Adrenal gland (tissue), 9 donors: ENCODE measurements at regions not wholly inside any gene's neighbourhood (a gene's known extent, or its start where the extent isn't known, plus 50 kb on each side); places are given as distances from the start of the nearest gene placed in this dataset.
"Not testable (repeated sequence)": the region's sequence is repeated elsewhere in the genome, so short reads cannot be mapped to it uniquely, and the experiment has no call there.

Experiments
- DNase-seq, 7 donors: peaks; one replicate each; pipeline ENCODE4 v3.0.0-alpha.2; 2019 to 2020
- H3K27ac ChIP-seq, 5 donors: fragments of 200-600 bp; sonication (generic) in 4 of 5; 1 replicate in 3 of 5; 2 replicates in 2 of 5; pipeline versions ENCODE4 v1.5.1 to v1.8.0; 2016 to 2020; ENCODE audit warnings: mild to moderate bottlenecking in 1 of 5
- H3K27me3 ChIP-seq: fragments of 200-600 bp; 2 replicates; pipeline ENCODE4 v1.8.0; 2021
- H3K36me3 ChIP-seq, 2 donors: fragments of 200-600 bp; replicated peaks in 1 of 2; 1 replicate in 1 of 2; 2 replicates in 1 of 2; pipeline versions ENCODE4 v1.5.1 to v1.8.0; 2018 to 2022
- H3K4me1 ChIP-seq, 2 donors: fragments of 200-600 bp; replicated peaks in 1 of 2; 1 replicate in 1 of 2; 2 replicates in 1 of 2; pipeline versions ENCODE4 v1.5.1 to v1.8.0; 2018 to 2021
- H3K4me3 ChIP-seq, 4 donors: fragments of 200-600 bp; sonication (generic) in 3 of 4; one replicate each; pipeline ENCODE4 v1.5.1; 2016 to 2018
- H3K9me3 ChIP-seq, 3 donors: fragments of 200-600 bp; sonication (generic) in 1 of 3; replicated peaks in 1 of 3; 1 replicate in 2 of 3; 2 replicates in 1 of 3; pipeline versions ENCODE4 v1.5.1 to v1.8.0; 2016 to 2021
- POLR2A ChIP-seq, 2 donors: fragments of 450-650 bp; IDR thresholded peaks; one replicate each; pipeline ENCODE4 v1.6.1; 2017; ENCODE audit warnings: antibody characterized with exemption in 2 of 2, mild to moderate bottlenecking in 2 of 2, moderate library complexity in 1 of 2
- WGBS, 4 donors: extraction: QIAGEN DNeasy Blood & Tissue Kit in 2 of 4; methylation state at CpG; one replicate each; pipeline versions ENCODE4 v1.1.5 to v1.1.7; 2013 to 2017; 5-methylcytosine and 5-hydroxymethylcytosine counted together
- intact Hi-C, 2 donors: fragments of 100-400 bp; cut with DNase I; formaldehyde crosslinking; loops; one replicate each; pipeline versions ENCODE4 v1.14.1 to v1.15.0; 2022 to 2023
- TF ChIP-seq, protein P1 (sequence below), 6 experiments: fragments of 450-650 bp in 4 of 6; fragments of 200-600 bp in 2 of 6; sonication (generic) in 1 of 6; IDR thresholded peaks; 1 replicate in 5 of 6; 2 replicates in 1 of 6; pipeline versions ENCODE4 v1.5.1 to v1.8.0; 2016 to 2021; ENCODE audit warnings: antibody characterized with exemption in 6 of 6, mild to moderate bottlenecking in 2 of 6, moderate library complexity in 1 of 6
- donor health status: healthy with polysubstance abuse.
- donor health status: Bipolar disorder and iron deficiency.
- donor health status: DM: yes; HTN: yes; CAD: no.
- donor health status: DM: no; HTN: no; CAD: no.
- donor health status: DM: no; HTN: no; CAD: no.

- peak in 4 of 7 donors; percentile 14 to 31 (median 22) for DNase-seq
- TF ChIP-seq POLR2A (IDR thresholded peaks at IDR 0.05) = no peak
- TF ChIP-seq, protein P1, sequence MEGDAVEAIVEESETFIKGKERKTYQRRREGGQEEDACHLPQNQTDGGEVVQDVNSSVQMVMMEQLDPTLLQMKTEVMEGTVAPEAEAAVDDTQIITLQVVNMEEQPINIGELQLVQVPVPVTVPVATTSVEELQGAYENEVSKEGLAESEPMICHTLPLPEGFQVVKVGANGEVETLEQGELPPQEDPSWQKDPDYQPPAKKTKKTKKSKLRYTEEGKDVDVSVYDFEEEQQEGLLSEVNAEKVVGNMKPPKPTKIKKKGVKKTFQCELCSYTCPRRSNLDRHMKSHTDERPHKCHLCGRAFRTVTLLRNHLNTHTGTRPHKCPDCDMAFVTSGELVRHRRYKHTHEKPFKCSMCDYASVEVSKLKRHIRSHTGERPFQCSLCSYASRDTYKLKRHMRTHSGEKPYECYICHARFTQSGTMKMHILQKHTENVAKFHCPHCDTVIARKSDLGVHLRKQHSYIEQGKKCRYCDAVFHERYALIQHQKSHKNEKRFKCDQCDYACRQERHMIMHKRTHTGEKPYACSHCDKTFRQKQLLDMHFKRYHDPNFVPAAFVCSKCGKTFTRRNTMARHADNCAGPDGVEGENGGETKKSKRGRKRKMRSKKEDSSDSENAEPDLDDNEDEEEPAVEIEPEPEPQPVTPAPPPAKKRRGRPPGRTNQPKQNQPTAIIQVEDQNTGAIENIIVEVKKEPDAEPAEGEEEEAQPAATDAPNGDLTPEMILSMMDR (IDR thresholded peaks at IDR 0.05) = no peak
- Histone ChIP-seq H3K27ac (no peak overlapping the region), H3K36me3 (no peaks in the 10 kb centered on the region), H3K27me3 (no peaks in the 10 kb centered on the region), H3K4me3 (no peak overlapping the region), H3K9me3 (no peaks in the 10 kb centered on the region), H3K4me1 (no peaks in the 10 kb centered on the region)
- intact Hi-C loops = no loop called here
- 72 to 89% (median 76%) methylated on average over 3 to 6 of the region's 6 CpGs for WGBS, 4 donors
Measured at GRCh38 chr10:22825841-22826240, 102.0 kb upstream of the ARMC3 start.

- TF ChIP-seq POLR2A (IDR thresholded peaks at IDR 0.05) = no peak
- TF ChIP-seq, protein P1 (IDR thresholded peaks at IDR 0.05) = no peak
- no peaks in the 10 kb centered on the region for H3K9me3 ChIP-seq
- H3K27me3 ChIP-seq = no peaks in the 10 kb centered on the region
- H3K27ac ChIP-seq = no peak overlapping the region
- 43 to 56% (median 44%) methylated on average over 1 to 3 of the region's 3 CpGs for WGBS, 4 donors
- H3K36me3 ChIP-seq = no peaks in the 10 kb centered on the region
- H3K4me3 ChIP-seq = no peak overlapping the region
- DNase-seq = no peak
- intact Hi-C loops = no loop called here
- H3K4me1 ChIP-seq = no peaks in the 10 kb centered on the region
Measured at GRCh38 chr10:22824984-22825383, 102.9 kb upstream of the ARMC3 start.

GRCh38 chr10:22824520-22824919 is 103.3 kb upstream of the ARMC3 start:
- Histone ChIP-seq H3K27me3 (no peaks in the 10 kb centered on the region), H3K27ac (no peak overlapping the region), H3K4me1 (no peaks in the 10 kb centered on the region), H3K36me3 (no peaks in the 10 kb centered on the region), H3K4me3 (no peak overlapping the region), H3K9me3 (no peaks in the 10 kb centered on the region)
- 81 to 91% (median 84%) methylated on average over 3 of the region's 3 CpGs for WGBS, 4 donors
- intact Hi-C loops = no loop called here
- TF ChIP-seq POLR2A (IDR thresholded peaks at IDR 0.05) = no peak
- TF ChIP-seq, protein P1 (IDR thresholded peaks at IDR 0.05) = no peak
- no peak for DNase-seq

DNA sequence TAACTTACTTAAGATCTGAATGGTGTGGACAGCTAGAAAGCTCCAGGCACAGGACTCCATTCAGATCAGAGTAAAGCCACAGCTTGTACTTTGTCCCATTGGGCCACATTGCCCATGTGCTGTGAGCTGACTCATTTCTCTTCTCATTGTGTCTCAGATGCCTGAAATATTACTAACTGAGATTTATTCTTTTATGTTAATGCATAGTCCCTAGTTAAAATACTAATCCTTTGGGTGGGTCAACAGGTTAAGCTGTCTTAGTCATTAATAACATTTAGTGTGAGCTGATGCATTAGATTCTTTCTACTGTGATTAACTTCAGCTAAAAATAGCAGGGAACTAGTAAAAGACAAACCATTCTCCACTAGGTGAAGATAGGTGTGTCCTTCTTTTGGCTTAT is 104.7 kb upstream of the ARMC3 start:
- no peaks in the 10 kb centered on the region for H3K36me3 ChIP-seq
- no peaks in the 10 kb centered on the region for H3K4me1 ChIP-seq
- H3K27me3 ChIP-seq = no peaks in the 10 kb centered on the region
- H3K4me3 ChIP-seq = no peak overlapping the region
- no peak for DNase-seq
- H3K9me3 ChIP-seq = no peaks in the 10 kb centered on the region
- no peak for TF ChIP-seq POLR2A (IDR thresholded peaks at IDR 0.05)
- TF ChIP-seq, protein P1 (IDR thresholded peaks at IDR 0.05) = no peak
- intact Hi-C loops = no loop called here
- H3K27ac ChIP-seq = no peak overlapping the region

- H3K27me3 ChIP-seq, H3K4me1 ChIP-seq, H3K27ac ChIP-seq, H3K9me3 ChIP-seq, DNase-seq, H3K4me3 ChIP-seq, H3K36me3 ChIP-seq, intact Hi-C loops: not testable (repeated sequence)
- WGBS, 4 donors = 90 to 94% (median 91%) methylated on average over 5 of the region's 5 CpGs
Measured at GRCh38 chr10:22821921-22822320, 105.9 kb upstream of the ARMC3 start.
